GM23338 (cell line): ENCODE measurements at regions not wholly inside any gene's neighbourhood (a gene's known extent, or its start where the extent isn't known, plus 50 kb on each side); places are given as distances from the start of the nearest gene placed in this dataset.

Source experiments
- ATAC-seq: fragments of 200-7000 bp; cut with Tn5 transposase; 3 replicates; pipeline ENCODE4 v1.9.1; 2020
- DNase-seq: peaks from one replicate; pipeline ENCODE4 v3.0.0-alpha.2; 2015; ENCODE audit warnings: low spot score
- H2AFZ ChIP-seq: fragments of 200-600 bp; sonication (generic); 2 replicates; pipeline ENCODE4 v1.8.0; 2016; ENCODE audit warnings: antibody characterized with exemption, mild to moderate bottlenecking, moderate library complexity
- H3F3A ChIP-seq: fragments of 200-600 bp; sonication (generic); replicated peaks from 2 replicates; pipeline ENCODE4 v1.8.0; 2017; ENCODE audit warnings: antibody characterized with exemption, mixed run types, low read depth
- H3K27ac ChIP-seq: fragments of 200-600 bp; sonication (generic); 2 replicates; pipeline ENCODE4 v1.6.1; 2016; ENCODE audit warnings: low read depth
- H3K27me3 ChIP-seq: fragments of 200-600 bp; sonication (generic); 2 replicates; pipeline ENCODE4 v1.8.0; 2016; ENCODE audit warnings: mild to moderate bottlenecking, mixed run types, moderate library complexity; ENCODE audit not compliant: insufficient read depth
- H3K36me3 ChIP-seq: fragments of 200-600 bp; sonication (generic); 2 replicates; pipeline ENCODE4 v1.8.0; 2016; ENCODE audit warnings: mild to moderate bottlenecking; ENCODE audit not compliant: insufficient read depth
- H3K4me1 ChIP-seq: fragments of 200-600 bp; sonication (generic); 2 replicates; pipeline ENCODE4 v1.8.0; 2016; ENCODE audit warnings: mild to moderate bottlenecking, moderate library complexity; ENCODE audit not compliant: insufficient read depth
- H3K4me2 ChIP-seq: fragments of 200-600 bp; sonication (generic); 2 replicates; pipeline ENCODE4 v1.7.1; 2017; ENCODE audit warnings: mixed run types
- H3K4me3 ChIP-seq: fragments of 200-600 bp; sonication (generic); 2 replicates; pipeline ENCODE4 v1.6.1; 2016; ENCODE audit warnings: mixed run types
- H3K79me2 ChIP-seq: fragments of 200-600 bp; sonication (generic); replicated peaks from 2 replicates; pipeline ENCODE4 v1.8.0; 2017; ENCODE audit warnings: mild to moderate bottlenecking; ENCODE audit not compliant: insufficient read depth
- H3K9me2 ChIP-seq: fragments of 200-600 bp; sonication (generic); 2 replicates; pipeline ENCODE4 v1.8.0; 2017; ENCODE audit not compliant: insufficient read depth
- H4K20me1 ChIP-seq: fragments of 200-600 bp; sonication (generic); replicated peaks from 2 replicates; pipeline ENCODE4 v1.8.0; 2017; ENCODE audit warnings: mild to moderate bottlenecking; ENCODE audit not compliant: insufficient read depth
- H3K27ac Mint-ChIP-seq: 2 replicates; pipeline ENCODE4 v1.8.0; 2020; ENCODE audit warnings: inconsistent platforms, mild to moderate bottlenecking, moderate library complexity, mixed read lengths
- H3K27me3 Mint-ChIP-seq: 3 replicates; pipeline ENCODE4 v1.8.0; 2022; ENCODE audit warnings: low read depth, mild to moderate bottlenecking, moderate library complexity, mixed read lengths, inconsistent platforms; ENCODE audit not compliant: insufficient read depth, poor library complexity
- H3K36me3 Mint-ChIP-seq: 3 replicates; pipeline ENCODE4 v1.8.0; 2021; ENCODE audit warnings: low read depth, mild to moderate bottlenecking, inconsistent platforms, moderate library complexity, mixed read lengths
- H3K4me1 Mint-ChIP-seq: 3 replicates; pipeline ENCODE4 v1.8.0; 2020; ENCODE audit warnings: mild to moderate bottlenecking, inconsistent platforms, mixed read lengths
- H3K4me3 Mint-ChIP-seq: 3 replicates; pipeline ENCODE4 v1.8.0; 2021; ENCODE audit warnings: moderate library complexity, mild to moderate bottlenecking, inconsistent platforms, mixed read lengths
- H3K9me3 Mint-ChIP-seq: 3 replicates; pipeline ENCODE4 v1.8.0; 2020; ENCODE audit warnings: moderate library complexity, mild to moderate bottlenecking, inconsistent platforms, mixed read lengths
- JUNB ChIP-seq: IDR thresholded peaks from one replicate; pipeline ENCODE4 v1.6.1; 2016; ENCODE audit warnings: antibody characterized with exemption; ENCODE audit not compliant: unreplicated experiment
- STAT1 ChIP-seq: IDR thresholded peaks from one replicate; pipeline ENCODE4 v1.6.1; 2016; ENCODE audit warnings: antibody characterized with exemption; ENCODE audit not compliant: unreplicated experiment
- ZNF114 ChIP-seq: fragments of 250-450 bp; sonication (Bioruptor Pico); IDR thresholded peaks from 2 replicates; pipeline ENCODE4 v1.5.0; 2020; ENCODE audit warnings: mild to moderate bottlenecking, moderate library complexity
- ZNF331 ChIP-seq: fragments of 250-450 bp; sonication (Bioruptor Pico); IDR thresholded peaks from 2 replicates; pipeline ENCODE4 v1.5.0; 2020; ENCODE audit warnings: low read depth, mild to moderate bottlenecking, moderate library complexity
- TF ChIP-seq, protein P1 (sequence below): fragments of 250-450 bp; sonication (Bioruptor Pico); IDR thresholded peaks from 2 replicates; pipeline ENCODE4 v1.5.0; 2020; ENCODE audit warnings: mild to moderate bottlenecking, moderate library complexity

DNA sequence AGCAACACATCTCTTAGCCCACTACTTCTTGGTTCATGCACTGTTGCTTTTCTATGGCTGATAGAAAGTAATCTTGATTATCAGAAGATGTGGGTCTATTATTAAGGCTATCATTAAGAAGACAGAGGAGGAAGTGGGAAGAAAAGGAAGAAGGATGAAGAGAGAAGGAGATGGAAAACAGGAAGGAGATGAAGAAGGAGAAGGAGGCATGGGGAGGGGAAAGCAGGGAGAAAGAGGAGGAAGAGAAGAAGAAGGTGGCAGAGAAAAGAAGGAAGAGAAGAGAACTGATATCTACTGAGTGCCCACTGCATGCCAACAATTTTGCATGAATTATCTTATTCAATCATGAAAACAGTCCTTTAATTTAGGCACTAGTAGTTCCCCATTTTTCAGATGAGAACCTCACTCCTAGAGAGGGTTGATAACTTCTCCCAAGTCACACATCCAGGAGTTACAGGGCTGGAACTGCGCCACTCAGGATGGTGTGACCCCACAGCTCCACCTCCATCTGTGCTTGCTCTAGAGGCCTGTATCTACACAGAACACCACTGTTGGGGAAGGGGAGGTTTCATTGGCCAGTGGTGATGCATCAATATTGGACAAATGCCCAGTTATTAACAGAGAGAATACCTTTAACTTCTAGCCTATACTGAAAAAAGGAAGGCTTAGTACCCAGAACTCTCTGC is 147.4 kb downstream of the CXCL12 start:
- ATAC-seq = no peak

GRCh38 chr10:44235363-44235762 is 149.5 kb downstream of the CXCL12 start:
- ATAC-seq (no peak), DNase-seq (no peak)
- H3K36me3 Mint-ChIP-seq = peaks cover 15% of the 10 kb centered on the region; the same call in 2 of the 3 replicates
- Histone ChIP-seq H3K27me3 (no peaks in the 10 kb centered on the region), H3K79me2 (no peaks in the 10 kb centered on the region), H3K27ac (no peak overlapping the region), H3F3A (no peaks in the 10 kb centered on the region), H3K4me1 (peaks cover 24% of the 10 kb centered on the region), H3K36me3 (no peaks in the 10 kb centered on the region), H4K20me1 (no peaks in the 10 kb centered on the region), H2AFZ (peak overlapping the region; percentile 66; the same call in 1 of the 2 replicates), H3K4me3 (no peak overlapping the region), H3K4me2 (no peak overlapping the region), H3K9me2 (no peaks in the 10 kb centered on the region)
- H3K9me3 Mint-ChIP-seq = peaks cover 19% of the 10 kb centered on the region
- H3K27me3 Mint-ChIP-seq = peaks cover 14% of the 10 kb centered on the region
- no peak overlapping the region for H3K27ac Mint-ChIP-seq
- no peak for TF ChIP-seq JUNB
- no peak for TF ChIP-seq ZNF114 (CRISPR knock-in tag)
- H3K4me3 Mint-ChIP-seq = no peak overlapping the region
- H3K4me1 Mint-ChIP-seq = peaks cover 22% of the 10 kb centered on the region

More for the DNA sequence above, 147.4 kb downstream of the CXCL12 start:
- Histone ChIP-seq H3K27ac (no peak overlapping the region), H3K36me3 (no peaks in the 10 kb centered on the region), H3K4me1 (peaks cover 18% of the 10 kb centered on the region), H3K9me2 (peaks cover 5% of the 10 kb centered on the region; the same call in 1 of the 2 replicates), H3F3A (no peaks in the 10 kb centered on the region), H3K79me2 (no peaks in the 10 kb centered on the region), H4K20me1 (no peaks in the 10 kb centered on the region), H3K4me3 (no peak overlapping the region), H2AFZ (no peak overlapping the region), H3K27me3 (no peaks in the 10 kb centered on the region), H3K4me2 (no peak overlapping the region)
- Mint-ChIP-seq H3K27ac (no peak overlapping the region), H3K27me3 (peaks cover 17% of the 10 kb centered on the region), H3K4me1 (peaks cover 18% of the 10 kb centered on the region), H3K9me3 (peaks cover 6% of the 10 kb centered on the region), H3K36me3 (peaks cover 6% of the 10 kb centered on the region; the same call in 2 of the 3 replicates), H3K4me3 (no peak overlapping the region)
- TF ChIP-seq ZNF331 (CRISPR knock-in tag) = no peak
- no peak for DNase-seq

DNA sequence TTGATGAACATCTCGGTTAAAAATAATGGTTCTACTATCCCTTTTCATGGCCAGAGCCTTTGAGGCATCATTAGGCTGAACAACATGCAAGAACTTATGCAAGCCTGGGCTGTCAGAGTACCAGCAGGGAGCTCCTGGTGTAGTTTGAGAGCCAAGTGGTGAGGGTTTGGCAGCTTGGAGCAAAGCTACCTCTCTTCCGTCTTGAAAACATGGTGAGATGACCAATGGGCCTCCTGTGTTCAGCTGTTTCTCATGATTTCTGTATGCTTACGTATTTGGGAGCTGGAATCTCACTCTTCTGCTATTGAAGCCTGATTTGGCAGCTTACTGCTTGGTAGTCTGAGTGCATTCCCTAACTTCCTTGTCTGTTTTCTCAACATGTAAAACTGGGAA is 150.4 kb downstream of the CXCL12 start:
- Histone ChIP-seq H3K4me1 (peaks cover 24% of the 10 kb centered on the region), H4K20me1 (no peaks in the 10 kb centered on the region), H3K27ac (peak overlapping the region; percentile 61), H3K36me3 (no peaks in the 10 kb centered on the region), H3K4me3 (peak overlapping the region; percentile 28; the same call in 1 of the 2 replicates), H3K4me2 (peak overlapping the region; percentile 85), H3K79me2 (no peaks in the 10 kb centered on the region), H3K27me3 (no peaks in the 10 kb centered on the region), H2AFZ (0 out of 2 replicates have a peak overlapping the region, but pooled peaks have one; percentile 20), H3K9me2 (no peaks in the 10 kb centered on the region), H3F3A (no peaks in the 10 kb centered on the region)
- H3K4me3 Mint-ChIP-seq = peak overlapping the region; percentile 58
- DNase-seq = peak; percentile 60
- H3K27me3 Mint-ChIP-seq = peaks cover 11% of the 10 kb centered on the region
- H3K36me3 Mint-ChIP-seq = peaks cover 15% of the 10 kb centered on the region; the same call in 2 of the 3 replicates
- TF ChIP-seq, protein P1, sequence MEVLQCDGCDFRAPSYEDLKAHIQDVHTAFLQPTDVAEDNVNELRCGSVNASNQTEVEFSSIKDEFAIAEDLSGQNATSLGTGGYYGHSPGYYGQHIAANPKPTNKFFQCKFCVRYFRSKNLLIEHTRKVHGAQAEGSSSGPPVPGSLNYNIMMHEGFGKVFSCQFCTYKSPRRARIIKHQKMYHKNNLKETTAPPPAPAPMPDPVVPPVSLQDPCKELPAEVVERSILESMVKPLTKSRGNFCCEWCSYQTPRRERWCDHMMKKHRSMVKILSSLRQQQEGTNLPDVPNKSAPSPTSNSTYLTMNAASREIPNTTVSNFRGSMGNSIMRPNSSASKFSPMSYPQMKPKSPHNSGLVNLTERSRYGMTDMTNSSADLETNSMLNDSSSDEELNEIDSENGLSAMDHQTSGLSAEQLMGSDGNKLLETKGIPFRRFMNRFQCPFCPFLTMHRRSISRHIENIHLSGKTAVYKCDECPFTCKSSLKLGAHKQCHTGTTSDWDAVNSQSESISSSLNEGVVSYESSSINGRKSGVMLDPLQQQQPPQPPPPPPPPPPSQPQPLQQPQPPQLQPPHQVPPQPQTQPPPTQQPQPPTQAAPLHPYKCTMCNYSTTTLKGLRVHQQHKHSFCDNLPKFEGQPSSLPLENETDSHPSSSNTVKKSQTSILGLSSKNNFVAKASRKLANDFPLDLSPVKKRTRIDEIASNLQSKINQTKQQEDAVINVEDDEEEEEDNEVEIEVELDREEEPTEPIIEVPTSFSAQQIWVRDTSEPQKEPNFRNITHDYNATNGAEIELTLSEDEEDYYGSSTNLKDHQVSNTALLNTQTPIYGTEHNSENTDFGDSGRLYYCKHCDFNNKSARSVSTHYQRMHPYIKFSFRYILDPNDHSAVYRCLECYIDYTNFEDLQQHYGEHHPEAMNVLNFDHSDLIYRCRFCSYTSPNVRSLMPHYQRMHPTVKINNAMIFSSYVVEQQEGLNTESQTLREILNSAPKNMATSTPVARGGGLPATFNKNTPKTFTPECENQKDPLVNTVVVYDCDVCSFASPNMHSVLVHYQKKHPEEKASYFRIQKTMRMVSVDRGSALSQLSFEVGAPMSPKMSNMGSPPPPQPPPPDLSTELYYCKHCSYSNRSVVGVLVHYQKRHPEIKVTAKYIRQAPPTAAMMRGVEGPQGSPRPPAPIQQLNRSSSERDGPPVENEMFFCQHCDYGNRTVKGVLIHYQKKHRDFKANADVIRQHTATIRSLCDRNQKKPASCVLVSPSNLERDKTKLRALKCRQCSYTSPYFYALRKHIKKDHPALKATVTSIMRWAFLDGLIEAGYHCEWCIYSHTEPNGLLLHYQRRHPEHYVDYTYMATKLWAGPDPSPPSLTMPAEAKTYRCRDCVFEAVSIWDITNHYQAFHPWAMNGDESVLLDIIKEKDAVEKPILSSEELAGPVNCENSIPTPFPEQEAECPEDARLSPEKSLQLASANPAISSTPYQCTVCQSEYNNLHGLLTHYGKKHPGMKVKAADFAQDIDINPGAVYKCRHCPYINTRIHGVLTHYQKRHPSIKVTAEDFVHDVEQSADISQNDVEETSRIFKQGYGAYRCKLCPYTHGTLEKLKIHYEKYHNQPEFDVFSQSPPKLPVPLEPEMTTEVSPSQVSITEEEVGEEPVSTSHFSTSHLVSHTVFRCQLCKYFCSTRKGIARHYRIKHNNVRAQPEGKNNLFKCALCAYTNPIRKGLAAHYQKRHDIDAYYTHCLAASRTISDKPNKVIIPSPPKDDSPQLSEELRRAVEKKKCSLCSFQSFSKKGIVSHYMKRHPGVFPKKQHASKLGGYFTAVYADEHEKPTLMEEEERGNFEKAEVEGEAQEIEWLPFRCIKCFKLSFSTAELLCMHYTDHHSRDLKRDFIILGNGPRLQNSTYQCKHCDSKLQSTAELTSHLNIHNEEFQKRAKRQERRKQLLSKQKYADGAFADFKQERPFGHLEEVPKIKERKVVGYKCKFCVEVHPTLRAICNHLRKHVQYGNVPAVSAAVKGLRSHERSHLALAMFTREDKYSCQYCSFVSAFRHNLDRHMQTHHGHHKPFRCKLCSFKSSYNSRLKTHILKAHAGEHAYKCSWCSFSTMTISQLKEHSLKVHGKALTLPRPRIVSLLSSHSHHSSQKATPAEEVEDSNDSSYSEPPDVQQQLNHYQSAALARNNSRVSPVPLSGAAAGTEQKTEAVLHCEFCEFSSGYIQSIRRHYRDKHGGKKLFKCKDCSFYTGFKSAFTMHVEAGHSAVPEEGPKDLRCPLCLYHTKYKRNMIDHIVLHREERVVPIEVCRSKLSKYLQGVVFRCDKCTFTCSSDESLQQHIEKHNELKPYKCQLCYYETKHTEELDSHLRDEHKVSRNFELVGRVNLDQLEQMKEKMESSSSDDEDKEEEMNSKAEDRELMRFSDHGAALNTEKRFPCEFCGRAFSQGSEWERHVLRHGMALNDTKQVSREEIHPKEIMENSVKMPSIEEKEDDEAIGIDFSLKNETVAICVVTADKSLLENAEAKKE (CRISPR knock-in tag) = peak; percentile 62; the same call in 1 of the 2 replicates
- TF ChIP-seq STAT1 = no peak
- peaks cover 19% of the 10 kb centered on the region for H3K9me3 Mint-ChIP-seq
- H3K27ac Mint-ChIP-seq = peak overlapping the region; percentile 93
- peak; percentile 70 for ATAC-seq
- H3K4me1 Mint-ChIP-seq = peaks cover 22% of the 10 kb centered on the region
